Lower leg skin (tissue), 4 donors: ENCODE measurements at regions not wholly inside any gene's neighbourhood (a gene's known extent, or its start where the extent isn't known, plus 50 kb on each side); places are given as distances from the start of the nearest gene placed in this dataset.

Experiments
- DNase-seq, 2 donors: peaks; one replicate each; pipeline ENCODE4 v3.0.0-alpha.2; 2019; ENCODE audit warnings: low spot score in 2 of 2
- H3K4me3 ChIP-seq: fragments of 200-600 bp; sonication (generic); 2 replicates; pipeline ENCODE4 v1.5.1; 2017; ENCODE audit warnings: mild to moderate bottlenecking, low read depth; ENCODE audit not compliant: poor library complexity, severe bottlenecking
- CTCF ChIP-seq, 3 donors: fragments of 450-650 bp; IDR thresholded peaks; one replicate each; pipeline ENCODE4 v1.5.1; 2016; ENCODE audit warnings: antibody characterized with exemption in 3 of 3, mild to moderate bottlenecking in 3 of 3, moderate library complexity in 2 of 3
- POLR2A ChIP-seq, 2 donors: fragments of 450-650 bp; IDR thresholded peaks; one replicate each; pipeline ENCODE4 v1.6.1; 2016 to 2017; ENCODE audit warnings: antibody characterized with exemption in 2 of 2, mild to moderate bottlenecking in 1 of 2, moderate library complexity in 1 of 2
- WGBS, 2 donors: methylation state at CpG; one replicate each; pipeline ENCODE4 v1.1.5; 2018; 5-methylcytosine and 5-hydroxymethylcytosine counted together
- intact Hi-C: fragments of 100-400 bp; cut with DNase I; formaldehyde crosslinking; loops from one replicate; pipeline ENCODE4 v1.15.0; 2023; ENCODE audit warnings: low total_unique reads

DNA sequence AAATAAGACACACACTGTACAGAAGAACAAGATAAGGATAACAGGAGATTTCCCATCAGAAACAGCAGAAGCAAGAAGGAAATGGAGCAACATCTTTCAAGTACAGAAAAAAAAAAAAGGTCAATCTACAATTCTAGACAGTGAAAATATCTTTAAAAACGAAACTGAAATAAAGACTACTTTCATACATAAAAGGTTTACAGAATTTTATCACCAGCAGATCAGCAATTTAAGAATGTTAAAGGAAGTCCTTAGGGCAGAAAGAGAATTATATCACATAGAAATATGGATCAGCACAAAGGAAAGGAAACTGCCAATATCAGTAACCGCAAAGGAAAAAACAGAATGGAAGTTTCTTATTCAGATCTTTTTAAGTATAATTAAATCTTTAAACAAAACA lies 931.0 kb downstream of the EPHA4 start:
- no peak for DNase-seq
- WGBS, 2 donors: 32 to 41% methylated on average over 2 of the region's 2 CpGs
- no peak for TF ChIP-seq CTCF (IDR thresholded peaks at IDR 0.05)
- no peak for TF ChIP-seq POLR2A (IDR thresholded peaks at IDR 0.05)
- no peak overlapping the region for H3K4me3 ChIP-seq
- intact Hi-C loops: no loop called here

DNA sequence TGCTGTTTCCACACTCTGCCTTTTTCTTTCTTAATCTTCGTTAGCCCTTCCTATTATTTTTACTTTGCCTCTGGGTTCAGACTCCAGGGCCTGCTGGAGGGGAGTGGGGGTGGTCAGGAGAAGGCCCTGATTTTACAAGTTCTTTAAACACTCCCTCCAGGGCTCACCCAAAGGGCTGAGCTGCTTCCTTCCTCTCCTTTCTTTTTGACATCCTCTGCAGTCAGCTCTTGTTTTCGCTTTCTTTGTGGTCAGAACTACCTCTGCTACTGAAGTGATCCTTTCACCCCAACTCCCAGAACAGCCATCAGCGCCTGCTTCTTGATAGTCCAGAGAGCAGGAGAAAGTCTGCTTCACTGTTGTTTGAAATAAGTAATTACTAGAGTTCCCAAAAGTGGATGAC lies 925.7 kb downstream of the EPHA4 start:
- intact Hi-C loops: no loop called here
- WGBS, 2 donors: 76 to 84% methylated on average over 3 of the region's 3 CpGs
- TF ChIP-seq CTCF (IDR thresholded peaks at IDR 0.05) (no peak), POLR2A (IDR thresholded peaks at IDR 0.05) (no peak)
- H3K4me3 ChIP-seq: no peak overlapping the region
- DNase-seq: no peak

DNA sequence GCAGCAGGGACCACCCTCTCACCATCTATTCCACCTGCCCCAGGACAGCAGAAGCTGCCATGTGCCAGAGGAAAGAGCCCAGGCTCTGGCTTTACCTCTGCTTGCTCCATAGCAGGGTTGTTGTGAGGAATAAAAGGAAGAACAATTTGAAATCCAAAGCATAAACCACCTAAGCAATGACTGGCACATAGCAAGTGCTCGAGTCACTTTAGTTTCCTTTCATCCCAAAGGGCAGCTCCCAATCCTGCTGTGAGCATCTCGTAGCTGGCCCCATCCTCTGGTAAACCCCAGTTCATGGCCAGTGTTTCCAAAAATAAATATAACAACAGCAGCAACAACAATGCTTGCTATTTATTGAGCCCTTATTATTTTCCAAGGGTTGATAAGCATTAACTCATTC lies 923.5 kb downstream of the EPHA4 start:
- DNase-seq: no peak
- intact Hi-C loops: no loop called here
- TF ChIP-seq CTCF (IDR thresholded peaks at IDR 0.05) (no peak), POLR2A (IDR thresholded peaks at IDR 0.05) (no peak)
- no peak overlapping the region for H3K4me3 ChIP-seq
- WGBS, 2 donors: 86 to 88% methylated on average over 2 of the region's 2 CpGs

DNA sequence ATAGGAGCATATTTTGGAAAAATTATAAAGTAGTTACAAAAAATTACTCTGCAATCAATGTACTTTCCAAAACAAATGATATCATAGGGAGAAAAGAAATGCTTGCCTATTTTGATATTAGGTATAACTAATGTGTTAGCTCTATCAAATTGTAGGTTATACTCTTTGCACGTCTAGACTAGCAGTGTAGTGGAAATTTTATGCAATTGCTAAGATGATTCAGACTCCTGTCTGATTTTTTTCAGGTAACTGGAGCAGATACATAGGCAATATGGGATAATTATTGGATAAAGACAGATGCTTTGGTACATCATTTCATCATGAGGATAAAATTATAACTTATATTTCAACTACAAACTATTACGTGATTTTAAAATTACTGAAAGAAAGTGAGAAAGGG lies 918.3 kb downstream of the EPHA4 start:
- intact Hi-C loops: no loop called here
- TF ChIP-seq POLR2A (IDR thresholded peaks at IDR 0.05) (no peak), CTCF (IDR thresholded peaks at IDR 0.05) (no peak)
- 50 to 68% methylated on average over 2 of the region's 2 CpGs for WGBS, 2 donors
- no peak for DNase-seq
- H3K4me3 ChIP-seq: no peak overlapping the region

DNA sequence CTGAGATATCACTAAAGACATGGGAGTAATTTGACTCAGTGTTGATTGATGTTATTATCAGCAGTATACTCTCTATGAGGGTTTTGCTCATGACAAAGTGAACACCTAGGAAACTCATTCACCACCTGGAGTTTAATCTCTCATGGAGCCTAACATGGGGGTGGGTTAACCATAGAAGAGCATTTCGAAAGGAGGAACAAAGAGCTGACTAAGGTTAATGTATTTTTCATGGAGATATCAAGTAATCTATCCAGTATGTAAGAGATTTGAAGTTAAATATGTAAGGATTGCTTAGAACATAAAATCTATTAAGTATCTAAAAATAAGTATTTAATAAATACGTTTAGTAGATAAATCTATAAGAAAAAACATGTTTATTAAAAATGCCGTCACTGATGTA lies 917.8 kb downstream of the EPHA4 start:
- 85 to 90% methylated on average over 3 of the region's 3 CpGs for WGBS, 2 donors
- intact Hi-C loops: no loop called here
- no peak for DNase-seq
- no peak overlapping the region for H3K4me3 ChIP-seq
- TF ChIP-seq POLR2A (IDR thresholded peaks at IDR 0.05) (no peak), CTCF (IDR thresholded peaks at IDR 0.05) (no peak)

GRCh38 chr2:220660277-220661145 lies 911.6 kb downstream of the EPHA4 start:
- intact Hi-C loops: no loop called here
- WGBS, 2 donors: 40 to 41% methylated on average over 4 of the region's 4 CpGs

More at GRCh38 chr2:220660277-220661145, 911.6 kb downstream of the EPHA4 start:
- no peak overlapping the region for H3K4me3 ChIP-seq
- TF ChIP-seq CTCF (IDR thresholded peaks at IDR 0.05) (no peak), POLR2A (IDR thresholded peaks at IDR 0.05) (no peak)
- DNase-seq: peak in 1 of 2 donors; percentile 28
